ENCODE measurements at regions not wholly inside any gene's neighbourhood (a gene's known extent, or its start where the extent isn't known, plus 50 kb on each side); places are given as distances from the start of the nearest gene placed in this dataset.
"Not testable (repeated sequence)": the region's sequence is repeated elsewhere in the genome, so short reads cannot be mapped to it uniquely, and the experiment has no call there.

DNA sequence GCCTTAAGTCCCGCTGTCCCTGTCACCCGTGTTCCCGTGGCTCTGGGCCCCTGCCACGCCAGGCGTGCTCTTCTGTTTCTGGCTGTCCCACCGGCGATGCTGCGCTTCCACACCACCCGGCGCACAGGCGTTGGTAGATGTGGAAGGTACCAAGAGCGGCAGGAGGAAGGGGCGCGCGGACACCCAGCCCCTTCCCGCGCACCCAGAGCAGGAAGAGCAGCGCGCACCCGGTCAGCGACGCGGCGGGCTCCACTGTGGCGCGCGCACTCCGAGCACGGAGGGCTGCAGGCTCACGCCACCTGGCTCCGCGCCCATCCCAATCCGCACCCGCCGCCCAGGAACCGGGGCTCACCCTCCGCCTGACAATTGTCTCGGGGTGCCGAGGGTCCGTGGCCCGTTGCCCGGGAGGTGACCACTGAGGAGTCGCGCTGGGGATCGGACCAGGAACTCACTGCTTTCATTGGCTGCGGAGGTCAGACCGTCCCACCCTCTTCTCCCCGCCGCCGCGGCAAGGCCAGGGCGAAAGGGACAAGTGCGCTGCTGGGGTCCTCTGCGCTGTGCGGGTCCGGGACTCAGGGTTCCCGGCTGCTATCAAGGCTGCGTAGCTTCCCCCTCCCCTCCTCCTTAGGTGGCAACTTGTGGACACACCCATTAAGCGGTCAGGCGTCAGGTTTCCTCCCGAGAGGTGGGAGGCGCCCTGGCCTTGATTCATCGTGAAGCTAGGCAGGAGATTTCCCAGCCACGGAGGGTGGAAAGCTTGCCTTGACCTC is 121.6 kb upstream of the ZNF92 start:
- no peak for DNase-seq

DNA sequence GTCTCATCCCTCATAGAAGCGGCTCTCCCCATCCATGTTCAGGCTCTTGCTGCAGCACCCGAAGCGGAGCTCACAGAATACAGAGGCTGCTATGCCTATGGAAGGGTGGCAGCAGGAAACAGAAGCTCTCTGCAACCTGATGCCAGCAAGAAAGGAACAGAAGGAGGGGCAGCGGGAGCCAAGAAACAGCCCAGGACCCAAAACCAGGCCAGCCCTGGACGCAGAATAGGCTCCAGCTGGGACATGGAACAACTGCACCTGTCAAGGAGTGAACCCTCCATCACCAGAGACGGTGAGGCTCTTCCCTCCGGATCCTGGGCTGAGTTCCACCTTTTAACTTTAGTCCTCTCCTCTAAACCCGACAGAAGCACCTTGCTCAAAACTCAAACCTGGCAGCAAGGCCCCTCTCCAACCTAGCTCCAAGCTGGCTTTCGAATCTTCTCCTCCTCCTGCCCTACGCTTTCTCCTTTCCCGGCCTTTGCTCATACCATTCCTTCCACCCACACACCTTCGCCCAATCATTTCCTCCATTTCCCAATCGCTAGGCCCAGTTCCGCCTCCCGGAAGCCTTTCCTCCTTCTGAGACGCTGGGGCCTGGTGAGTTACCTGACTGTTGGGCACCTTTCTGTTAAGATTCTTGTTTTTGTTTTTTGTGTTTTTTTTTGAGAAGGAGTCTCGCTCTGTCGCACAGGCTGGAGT is 122.8 kb upstream of the ZNF92 start:
- DNase-seq: no peak

DNA sequence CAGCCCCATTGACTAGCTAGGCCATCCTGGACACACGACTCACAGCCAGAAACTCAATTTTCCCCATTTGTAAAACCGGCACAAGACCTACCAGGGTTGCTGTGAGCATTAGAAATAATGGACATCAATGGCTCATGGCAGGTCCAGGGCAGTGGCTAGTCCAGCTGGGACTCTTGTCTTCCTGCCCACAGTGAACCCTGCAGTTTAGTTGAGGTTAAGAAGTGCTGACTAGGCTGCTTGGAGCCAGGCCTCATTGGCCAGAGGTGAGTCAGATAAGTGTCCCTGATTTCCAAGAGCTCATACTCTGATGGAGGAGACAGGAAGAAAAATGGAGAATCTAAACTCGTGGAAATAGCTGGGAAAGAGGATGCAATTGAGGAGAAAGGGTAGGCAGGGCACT is 123.4 kb upstream of the ZNF92 start:
- no peak for DNase-seq

DNA sequence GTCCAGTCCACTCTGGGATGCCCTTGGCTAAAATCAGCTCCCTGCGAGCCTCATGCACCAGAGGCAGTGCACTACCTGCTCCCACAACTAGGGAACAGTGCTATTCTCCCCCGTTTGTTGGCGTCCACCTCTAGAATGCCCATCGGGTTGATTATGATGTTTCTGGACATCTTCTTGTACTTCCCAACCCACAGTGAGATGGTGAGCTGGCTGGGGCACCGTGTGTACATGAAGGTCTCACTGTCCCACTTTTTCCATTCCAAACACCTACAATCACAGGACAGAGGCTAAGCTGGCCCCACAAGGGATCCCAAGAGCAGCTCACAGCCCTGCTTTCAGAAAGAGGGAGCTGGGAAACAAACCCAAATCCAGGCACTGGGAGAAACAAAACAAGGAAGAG is 126.2 kb upstream of the ZNF92 start:
- no peak for DNase-seq

DNA sequence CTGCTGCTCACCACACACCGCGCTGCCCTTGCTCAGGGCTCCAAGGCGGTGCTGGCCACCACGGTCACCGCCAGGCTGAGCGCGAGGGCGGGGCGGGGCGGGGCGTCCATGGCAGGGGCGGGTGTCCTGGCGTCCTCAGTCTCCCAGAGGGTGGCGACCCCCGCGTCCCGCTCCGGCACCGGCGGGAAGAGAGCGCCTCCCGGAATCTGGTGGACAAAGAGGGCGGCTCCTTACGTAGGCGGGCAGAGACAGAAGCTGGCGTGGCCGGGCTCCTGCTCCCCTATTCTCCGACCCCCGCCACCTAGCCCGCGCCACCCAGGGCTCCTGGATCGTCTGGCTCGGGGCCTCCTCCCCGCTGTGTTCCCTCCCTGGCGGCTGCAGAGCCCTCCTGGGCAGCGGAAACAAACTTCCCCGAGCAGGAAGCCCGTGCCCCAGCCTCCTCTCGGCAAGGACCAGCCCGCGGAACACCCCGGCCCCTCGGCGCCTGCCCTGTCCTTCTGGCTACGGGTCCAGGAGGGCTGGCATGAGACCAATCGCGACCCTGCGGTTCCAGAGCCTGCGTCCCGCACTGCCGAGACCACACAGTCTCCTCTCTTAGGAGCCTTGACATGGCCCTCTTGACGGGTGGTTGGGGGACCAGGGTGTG is 133.8 kb upstream of the ZNF92 start:
- peak; percentile 13 for DNase-seq

DNA sequence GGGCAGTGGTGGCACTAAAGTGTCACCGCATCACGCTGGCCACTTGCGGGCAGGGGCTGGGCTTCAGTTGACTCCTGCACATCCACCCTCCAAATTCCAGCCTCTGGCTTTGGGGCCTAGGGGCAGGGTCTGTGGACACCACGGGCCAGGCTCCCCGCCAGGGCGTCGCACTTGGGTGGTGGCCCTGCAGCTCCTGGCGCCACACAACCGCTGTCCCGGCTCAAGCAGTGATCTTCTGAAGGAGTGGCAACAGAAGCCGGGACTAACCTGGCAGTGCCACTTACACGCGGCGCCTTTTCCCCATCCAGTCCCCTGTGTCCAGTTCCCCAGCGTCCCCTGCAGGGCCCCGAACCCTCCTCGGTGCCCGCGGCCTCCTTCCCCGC is 134.3 kb upstream of the ZNF92 start:
- no peak for DNase-seq

DNA sequence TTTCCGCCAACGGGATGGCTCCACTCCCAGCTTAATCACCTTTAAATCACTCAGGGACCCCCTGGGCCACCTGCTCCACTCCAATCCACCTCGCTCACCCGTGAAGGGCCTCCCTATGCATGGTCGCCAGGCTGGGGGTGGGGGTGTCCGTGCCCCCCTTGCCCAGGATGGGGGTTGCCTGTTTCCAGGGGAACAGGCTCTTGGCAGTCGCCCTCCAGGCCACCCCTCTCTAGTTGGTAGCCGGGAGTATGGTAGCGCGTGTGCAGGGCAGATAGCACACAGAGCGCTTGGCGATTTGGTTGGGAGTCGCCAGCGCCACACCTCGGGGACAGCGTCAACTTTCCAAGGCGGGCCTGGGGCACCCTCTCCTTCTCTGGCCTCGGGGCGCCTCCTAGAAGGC is 134.9 kb upstream of the ZNF92 start:
- DNase-seq: no peak

DNA sequence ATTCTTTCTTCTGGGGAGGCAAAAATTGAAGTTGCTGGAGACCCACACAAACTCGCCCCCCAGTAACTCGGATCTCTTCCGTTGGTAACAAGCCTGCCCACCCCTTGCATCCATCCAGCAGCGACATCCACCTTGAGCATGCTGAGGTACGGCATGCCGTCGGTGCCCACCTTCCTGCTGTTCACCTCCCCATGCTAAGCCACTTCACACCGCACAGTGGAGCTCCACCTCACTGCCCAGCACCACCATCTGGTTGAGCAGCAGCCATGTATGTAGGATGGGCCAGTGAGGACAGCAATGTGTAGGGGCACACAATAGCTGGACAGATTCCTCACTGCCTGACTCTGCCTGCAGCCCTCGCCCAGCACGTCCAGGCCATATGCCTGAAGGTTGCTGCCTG is 138.1 kb upstream of the ZNF92 start:
- no peak for DNase-seq

DNA sequence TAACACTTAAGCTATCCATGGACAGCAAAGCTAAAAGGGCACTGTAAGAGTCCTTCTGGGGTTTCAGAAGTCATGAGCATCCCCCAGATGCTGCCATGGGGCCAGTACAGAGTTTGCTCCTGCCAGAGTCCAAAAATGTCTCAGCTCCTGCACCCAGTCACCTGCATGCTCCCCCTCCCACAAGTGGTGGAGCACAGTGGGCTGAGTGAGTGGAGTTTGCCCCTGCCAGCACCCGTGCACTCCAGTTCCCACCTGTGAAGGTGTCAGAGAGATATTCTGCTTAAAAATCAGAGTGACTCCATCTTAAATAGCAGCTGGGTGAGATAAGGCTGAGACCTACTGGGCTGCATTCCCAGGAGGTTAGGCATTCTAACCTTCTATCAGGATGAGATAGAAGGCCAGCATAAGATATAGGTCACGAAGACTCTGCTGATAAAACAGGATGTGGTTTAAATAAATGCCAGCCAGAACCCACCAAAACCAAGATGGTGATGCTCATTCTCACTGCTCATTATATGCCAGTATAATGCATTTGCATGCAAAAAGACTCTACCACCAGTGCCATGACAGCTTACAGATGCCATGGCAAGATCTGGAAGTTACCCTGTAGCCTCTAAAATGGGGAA is 140.1 kb upstream of the ZNF92 start:
- no peak for DNase-seq

DNA sequence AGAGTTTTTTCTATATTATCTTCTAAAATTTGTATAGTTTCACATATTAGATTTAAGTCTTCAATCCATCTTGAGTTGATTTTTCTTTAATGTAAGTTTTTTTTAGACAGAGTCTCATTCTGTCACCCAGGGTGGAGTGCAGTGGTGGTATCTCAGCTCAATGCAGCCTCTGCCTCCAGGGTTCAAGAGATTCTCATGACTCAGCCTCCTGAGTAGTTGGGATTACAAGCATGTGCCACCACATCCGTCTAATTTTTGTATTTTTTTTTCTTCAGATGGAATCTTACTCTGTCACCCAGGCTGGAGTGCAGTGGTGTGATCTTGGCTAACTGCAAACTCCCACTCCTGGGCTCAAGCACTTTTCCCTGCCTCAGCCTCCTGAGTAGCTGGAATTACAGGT is 143.4 kb upstream of the ZNF92 start:
- no peak for DNase-seq

DNA sequence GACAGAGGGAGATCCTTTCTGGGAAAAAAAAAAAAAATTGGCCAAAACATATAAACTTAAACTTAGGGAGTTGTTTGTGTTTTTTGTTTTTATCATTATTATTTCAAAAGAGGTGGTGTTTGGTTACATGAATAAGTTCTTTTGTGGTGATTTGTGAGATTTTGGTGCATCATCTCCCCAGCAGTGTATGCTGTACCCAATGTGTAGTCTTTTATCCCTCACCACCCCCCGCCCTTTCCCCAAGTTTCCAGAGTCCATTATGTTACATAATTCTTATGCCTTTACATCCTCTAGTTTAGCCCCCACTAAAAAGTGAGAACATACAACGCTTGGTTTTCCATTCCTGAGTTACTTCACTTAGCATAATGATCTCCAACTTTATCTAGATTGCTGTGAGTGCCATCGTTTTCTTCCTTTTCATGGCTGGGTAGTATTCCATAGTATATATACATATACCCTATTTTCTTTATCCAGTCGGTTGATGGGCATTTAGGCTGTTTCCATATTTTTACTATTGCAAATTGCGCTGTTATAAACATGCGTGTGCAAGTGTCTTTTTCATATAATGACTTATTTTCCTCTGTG is 148.1 kb upstream of the ZNF92 start:
- no peak for DNase-seq

DNA sequence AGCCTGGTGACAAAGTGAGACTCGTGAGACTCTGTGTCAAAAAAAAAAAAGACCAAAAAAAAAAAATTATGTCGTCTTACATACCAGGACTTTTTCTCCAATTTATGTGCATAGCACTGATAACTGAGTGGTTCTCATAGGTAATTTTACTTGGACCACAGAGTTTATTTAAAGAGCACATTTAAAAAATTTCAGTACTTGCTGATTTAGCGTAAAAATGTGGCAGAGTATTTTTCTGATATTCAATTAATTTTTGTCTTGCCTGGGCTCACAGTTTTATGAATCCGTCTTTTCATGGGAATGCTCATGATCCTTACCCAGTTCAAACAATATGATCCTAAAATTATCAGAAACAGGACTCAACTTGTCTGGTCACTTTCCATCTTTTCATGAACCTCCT is 151.0 kb upstream of the ZNF92 start:
- DNase-seq: no peak

DNA sequence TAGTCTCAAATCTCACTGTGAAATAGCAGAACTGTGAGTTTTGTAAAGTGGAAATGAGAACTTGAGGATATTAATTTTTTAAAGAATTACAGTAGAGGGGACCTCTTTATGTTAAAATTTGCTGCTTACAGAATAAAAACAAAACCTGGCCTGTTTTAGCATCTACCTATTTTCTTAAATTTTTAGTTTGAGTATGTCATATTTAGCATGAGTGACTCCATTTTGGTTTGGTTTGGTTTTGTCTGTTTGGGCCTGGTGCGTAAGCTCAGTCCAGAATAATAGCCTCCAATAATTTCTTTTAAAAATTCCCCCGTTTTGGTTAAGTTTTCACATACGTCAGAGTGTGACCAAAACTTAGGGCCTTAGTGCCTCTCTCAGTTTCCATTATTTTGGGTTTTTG is 152.0 kb upstream of the ZNF92 start:
- no peak for DNase-seq

DNA sequence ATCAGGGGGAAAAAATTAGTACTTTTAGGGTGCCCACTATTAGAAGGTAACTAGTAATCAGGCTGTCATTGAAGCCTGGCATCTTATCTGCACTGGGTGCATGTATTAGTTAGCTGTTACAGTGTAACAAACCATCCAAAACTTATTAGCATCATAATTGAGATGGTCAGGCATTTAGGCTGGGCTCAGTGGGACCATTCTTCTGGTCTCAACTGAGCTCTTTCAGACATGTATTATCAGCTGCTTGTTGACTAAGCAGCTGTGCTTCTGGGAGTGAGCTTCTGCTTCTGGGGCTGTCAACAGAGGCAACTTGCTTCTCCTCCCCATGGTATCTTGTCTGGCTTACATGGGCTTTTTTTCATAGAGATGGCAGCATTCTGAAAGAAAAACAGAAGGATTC is 154.0 kb upstream of the ZNF92 start:
- no peak for DNase-seq

DNA sequence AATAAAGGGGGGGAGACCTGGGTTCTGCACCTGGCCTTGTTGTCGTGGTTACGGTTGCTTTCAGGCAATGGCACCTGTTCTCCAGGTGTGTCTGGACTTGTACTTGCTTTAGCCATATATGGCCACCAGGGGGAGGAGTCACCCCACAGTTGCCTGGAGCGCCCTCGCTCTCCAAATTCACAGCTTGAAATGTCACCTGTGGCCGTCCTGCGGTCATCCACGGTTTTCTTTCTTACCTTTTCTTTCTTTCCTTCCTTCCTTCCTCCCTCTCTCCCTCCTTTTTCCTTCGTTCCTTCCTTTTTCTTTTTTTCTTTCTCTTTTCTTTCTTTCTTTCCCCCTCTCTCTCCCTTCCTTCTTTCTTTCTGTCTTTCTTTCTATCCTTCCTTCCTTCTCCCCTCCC is 157.2 kb upstream of the ZNF92 start:
- DNase-seq: peak; percentile 16

DNA sequence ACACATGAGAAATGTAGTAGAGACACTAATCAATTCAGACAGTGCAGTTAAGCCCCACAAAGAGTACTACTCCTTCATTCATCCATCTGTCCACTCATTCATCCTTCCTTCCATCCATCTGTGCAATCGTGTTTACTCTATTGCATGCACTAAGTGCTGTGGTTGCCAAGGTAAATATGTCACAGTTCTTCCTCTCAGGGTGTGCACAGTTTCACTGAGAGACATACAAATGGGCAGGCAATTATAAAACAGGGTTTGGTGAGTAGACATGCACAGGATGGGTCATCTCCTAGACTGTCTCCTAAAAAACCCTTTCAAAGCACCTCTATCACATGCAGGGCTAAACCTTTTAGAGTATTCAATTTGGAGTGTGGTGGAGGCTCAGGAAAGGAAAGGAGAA is 160.4 kb upstream of the ZNF92 start:
- DNase-seq: not testable (repeated sequence)

DNA sequence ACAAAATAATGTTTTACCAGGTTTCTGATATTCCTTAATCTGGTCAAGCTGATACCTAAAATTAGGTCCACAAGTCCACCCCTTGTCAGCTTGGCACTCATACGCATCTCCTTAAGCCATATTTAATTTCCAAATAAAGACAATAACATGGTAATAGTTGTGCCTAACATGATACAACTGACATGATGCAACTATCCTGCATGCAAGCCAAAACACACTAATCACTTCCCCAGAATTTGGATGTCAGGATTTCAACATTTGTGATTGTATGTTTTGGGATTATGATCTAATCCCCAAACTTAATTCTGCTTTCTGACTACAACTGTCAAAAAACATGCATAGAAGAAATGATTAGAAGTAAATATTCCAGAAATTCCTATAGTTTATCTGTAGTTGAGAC is 174.4 kb upstream of the ZNF92 start:
- not testable (repeated sequence) for DNase-seq

DNA sequence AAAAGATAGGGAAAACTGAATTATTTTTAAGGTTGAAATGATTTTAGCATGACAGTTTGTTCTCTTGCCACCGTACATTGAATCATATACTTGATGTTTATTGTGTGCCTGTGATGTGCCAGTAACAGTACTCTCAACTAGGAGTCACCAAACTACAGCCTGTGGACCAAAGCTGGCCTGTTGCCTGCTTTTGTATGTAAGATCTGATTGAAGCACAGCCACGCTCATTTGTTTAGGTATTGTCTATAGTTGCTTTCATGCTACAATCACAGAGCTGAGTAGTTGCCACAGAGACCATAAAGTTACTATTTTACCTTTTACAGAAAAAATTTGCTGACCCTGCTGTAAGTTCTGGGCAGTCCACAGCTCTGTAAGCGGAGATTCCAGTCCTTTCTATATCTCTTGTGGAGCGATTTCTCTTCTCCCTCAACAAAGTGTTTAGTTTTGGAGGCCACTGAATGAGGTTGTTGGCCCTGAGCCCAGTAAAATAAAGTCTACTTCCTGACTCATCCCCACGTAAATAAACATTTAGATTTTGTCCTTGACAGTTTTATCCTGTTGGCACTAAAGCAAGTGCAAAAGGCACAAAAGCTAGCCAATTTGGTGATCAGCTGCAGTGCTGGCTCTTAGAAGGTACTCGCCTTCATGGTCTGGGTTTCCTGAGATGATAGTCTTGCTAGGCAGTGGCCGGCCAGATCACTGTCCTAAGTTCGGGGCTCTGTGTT is 180.2 kb upstream of the ZNF92 start:
- DNase-seq: not testable (repeated sequence)

DNA sequence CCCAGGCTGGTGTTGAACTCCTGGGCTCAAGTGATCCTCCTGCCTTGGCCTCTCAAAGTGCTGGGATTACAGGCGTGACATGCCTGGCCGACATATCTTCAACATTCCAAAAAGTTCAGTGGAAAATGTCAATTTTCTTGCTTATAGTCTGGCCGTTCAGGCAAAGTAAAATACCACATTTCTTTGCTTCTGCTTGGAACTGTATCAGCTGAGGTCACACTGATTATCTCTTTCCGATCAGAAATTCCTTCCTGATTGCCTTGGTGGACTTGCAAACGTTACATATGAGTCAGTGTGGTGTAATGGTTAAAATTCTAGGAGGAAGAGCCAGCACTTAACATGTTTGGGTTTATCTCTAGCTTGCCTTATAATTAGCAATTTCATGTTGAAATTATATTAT is 170.6 kb upstream of the ERV3-1 start:
- DNase-seq: not testable (repeated sequence)

DNA sequence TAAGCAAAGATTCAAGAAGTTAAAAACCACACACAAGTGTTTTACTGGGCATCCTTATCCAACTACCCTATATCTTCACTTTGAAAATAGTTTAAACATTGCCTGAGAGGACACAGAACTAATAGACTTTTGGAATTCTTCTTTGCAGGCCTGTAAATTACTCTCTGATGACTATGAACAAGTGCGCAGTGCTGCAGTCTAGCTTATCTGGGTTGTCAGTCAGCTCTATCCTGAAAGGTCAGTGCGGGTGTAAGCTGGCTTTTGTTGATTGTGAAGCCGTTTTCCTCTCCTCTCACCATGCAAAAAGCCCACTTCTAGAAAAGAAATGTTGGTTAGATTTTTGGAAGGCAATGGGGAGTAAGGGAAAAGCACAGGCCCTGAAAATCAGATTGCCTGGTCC is 143.6 kb upstream of the ERV3-1 start:
- DNase-seq: not testable (repeated sequence)

DNA sequence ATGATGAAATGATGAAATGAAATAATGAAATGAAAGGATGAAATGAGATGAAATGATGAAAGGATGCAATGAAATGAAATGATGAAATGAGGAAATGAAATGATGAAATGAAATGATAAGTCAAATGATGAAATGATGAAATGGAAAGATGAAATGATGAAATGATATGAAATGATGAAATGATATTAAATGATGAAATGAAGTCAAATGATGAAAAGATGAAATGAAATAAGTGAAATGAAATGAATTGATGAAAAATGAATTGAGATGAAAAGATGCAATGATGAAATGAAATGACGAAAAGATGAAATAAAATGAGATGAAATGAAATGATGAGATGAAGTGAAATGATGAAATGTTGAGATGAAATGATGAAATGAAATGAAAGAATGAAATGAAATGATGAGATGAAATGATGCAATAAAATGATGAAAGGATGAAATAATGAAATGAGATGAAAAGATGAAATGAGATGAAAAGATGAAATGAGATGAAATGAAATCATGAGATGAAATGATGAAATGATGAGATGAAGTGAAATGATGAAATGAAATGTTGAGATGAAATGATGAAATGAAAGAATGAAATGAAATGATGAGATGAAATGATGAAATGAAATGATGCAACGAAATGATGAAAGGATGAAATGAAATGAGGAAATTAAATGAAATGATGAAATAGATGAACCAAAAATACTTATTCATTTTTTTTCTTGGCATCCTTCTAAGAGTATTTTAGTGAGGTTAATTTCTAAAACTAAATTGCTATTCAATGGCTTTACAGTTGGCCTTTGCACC is 139.8 kb upstream of the ERV3-1 start:
- DNase-seq: not testable (repeated sequence)

DNA sequence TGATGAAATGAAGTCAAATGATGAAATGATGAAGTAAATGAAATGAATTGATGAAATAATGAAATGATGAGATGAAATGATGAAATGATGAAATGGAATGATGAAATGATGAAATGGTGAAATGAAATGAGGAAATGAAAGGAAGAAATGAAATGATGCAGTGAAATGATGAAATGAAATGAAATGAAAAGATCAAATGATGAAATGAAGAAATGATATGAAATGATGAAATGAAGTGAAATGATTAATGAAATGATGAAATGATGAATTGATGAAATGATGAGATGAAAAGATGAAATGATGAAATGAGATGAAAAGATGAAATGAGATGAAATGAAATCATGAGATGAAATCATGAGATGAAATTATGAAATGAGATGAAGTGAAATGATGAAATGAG is 139.2 kb upstream of the ERV3-1 start:
- DNase-seq: not testable (repeated sequence)

Data from kidney glomerular epithelial cell (primary cell).